Germinal center (tissue), 1 donor: ENCODE measurements at regions not wholly inside any gene's neighbourhood (a gene's known extent, or its start where the extent isn't known, plus 50 kb on each side); places are given as distances from the start of the nearest gene placed in this dataset.
A peak's percentile ranks its signal among the peaks of the same experiment; 100 is the strongest.

Source experiments
- DNase-seq: peaks from one replicate; pipeline ENCODE4 v3.0.0; 2012; ENCODE audit warnings: mixed read lengths, low spot score

GRCh38 chr15:38647683-38648082 is 83.1 kb upstream of the RASGRP1 start:
- no peak for DNase-seq

GRCh38 chr15:38648121-38648843 is 83.7 kb upstream of the RASGRP1 start:
- DNase-seq, result no peak

- peak; percentile 33 for DNase-seq
Measured at GRCh38 chr15:38650384-38650783, 85.8 kb upstream of the RASGRP1 start.

DNA sequence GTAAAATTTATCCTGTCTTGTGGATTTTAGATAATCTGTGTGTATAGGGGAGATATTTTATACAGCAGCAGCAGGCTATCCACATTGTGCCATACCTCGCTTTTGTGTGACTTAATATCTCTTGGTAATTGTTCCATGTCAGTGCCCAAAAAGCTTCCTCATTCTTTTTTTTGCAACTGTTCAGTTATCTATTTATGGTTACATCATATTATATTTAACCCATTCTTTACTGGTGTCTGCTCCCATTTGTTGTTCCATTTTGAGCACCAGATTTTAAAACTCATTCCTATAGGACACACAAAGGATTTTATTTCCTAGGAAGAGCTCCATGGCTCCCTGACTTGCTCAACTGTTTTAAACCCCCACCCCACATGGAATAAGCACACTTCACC is 86.3 kb upstream of the RASGRP1 start:
- peak; percentile 55 for DNase-seq

DNA sequence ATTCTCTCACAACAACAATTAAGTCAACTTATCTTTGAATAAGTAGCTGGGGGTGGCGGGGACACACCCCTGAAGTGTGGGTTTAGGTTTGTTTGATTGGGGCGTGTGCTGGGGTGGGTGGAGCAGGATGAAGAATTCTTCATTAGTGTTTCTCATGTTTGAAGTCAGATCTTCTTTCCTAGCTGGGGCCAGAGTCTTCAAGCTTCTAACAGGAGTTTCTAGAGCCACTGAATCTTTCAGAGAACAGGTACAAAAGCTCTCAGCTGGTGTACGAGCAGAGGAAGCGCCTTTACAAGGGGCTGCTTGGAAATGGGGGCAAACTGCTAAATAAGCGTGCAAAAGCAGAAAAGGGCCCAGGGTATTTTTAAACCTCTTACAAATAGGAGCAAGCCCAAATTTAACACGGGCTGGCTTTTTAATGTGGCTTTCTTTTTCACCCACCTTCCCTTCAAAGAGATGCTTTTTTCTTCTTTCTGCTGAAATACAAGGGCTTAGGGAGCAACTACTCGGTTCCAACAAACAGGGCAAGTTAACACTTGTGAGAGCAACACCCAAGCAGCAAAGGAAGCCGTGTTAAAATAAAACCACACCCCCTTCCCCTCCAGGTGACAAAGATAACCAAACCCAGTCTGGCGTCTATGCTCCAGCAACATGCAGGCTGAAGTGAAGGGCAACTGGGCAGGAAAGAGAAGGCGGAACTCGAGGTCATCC is 86.9 kb upstream of the RASGRP1 start:
- DNase-seq, result peak; percentile 68

DNA sequence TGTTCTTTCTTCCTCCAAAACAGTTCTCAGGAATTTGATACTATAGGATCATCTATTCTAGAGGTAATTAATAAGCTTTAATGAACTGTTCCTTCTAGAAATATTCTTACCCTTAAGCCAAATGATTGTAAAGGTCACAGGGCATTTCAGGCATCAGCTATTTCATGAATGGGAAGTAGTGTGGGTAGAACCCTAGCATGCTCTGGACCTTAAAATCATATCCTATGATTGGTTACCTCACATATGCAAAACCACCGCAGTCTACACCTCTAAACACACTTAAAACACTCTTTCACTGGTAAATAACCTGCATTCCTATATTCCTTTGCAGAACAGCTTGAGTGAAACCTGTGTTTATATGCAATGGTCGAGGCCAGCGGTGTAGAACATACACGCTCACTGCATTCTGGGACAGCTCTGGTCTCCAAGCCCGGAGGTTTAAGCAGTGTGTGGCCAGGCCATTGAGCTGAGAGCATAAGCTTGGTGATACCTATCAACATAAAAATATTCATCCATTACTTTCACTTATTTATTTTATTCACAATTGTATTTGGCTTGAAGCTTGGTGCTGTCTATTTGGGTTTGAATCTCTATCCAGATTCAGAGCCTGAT is 87.7 kb upstream of the RASGRP1 start:
- no peak for DNase-seq

DNA sequence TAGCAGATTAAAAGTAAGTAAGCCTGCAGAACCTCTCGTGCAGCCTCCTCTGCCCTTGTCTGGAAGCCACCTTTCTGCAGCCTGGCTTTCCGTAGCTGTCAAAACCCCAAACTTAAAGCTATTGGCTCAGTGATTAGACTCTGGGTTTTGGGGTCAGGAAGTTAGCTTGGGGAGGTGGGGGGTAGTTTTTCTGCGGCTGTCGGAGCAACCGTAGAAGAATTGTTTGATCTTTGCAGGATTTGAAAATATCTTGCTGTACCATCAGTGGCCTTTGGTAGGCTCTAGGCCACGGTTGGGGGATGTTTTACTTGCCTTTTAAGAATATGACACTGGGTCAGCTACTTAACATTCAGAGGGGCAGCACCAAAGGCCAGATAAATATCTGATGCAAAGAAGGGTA is 88.4 kb upstream of the RASGRP1 start:
- peak; percentile 17 for DNase-seq

DNA sequence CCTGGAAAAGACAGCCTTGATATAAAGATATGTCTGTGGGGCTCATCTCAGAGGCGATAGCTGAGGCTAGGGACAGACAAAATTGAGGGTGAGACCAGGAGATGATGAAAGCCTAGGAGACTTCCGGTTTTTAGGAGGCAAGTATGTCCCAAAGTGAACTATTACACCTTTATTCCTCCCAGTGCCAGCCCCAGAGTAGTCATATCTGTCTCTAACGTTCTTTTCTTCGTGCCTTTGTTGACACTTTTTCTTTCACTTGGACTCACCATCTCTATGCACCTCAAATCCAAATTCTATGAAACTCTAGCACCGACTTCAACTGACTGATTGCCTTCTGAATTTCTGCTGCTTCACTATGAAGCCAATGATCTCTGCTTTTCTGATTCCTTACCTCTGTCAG is 93.8 kb upstream of the RASGRP1 start:
- no peak for DNase-seq

DNA sequence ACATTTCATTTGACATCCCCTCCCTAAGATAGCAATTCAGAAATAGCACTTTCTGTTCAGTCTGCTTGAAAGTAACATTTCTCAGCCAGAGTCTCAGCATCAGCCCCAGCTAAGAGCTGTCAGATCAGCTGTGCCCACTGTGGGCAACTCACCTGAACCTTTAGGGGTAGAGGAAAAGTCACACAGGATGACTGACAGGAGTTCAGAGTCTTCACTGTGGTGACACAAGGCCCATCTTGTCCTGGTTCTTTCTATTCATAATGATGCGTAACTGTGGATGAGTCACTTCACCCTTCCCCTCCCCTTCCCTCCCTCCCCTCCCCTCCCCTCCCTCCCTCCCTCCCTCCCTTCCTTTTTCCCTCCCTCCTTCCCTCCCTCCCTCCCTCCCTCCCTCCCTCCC is 96.1 kb upstream of the RASGRP1 start:
- DNase-seq, result no peak

DNA sequence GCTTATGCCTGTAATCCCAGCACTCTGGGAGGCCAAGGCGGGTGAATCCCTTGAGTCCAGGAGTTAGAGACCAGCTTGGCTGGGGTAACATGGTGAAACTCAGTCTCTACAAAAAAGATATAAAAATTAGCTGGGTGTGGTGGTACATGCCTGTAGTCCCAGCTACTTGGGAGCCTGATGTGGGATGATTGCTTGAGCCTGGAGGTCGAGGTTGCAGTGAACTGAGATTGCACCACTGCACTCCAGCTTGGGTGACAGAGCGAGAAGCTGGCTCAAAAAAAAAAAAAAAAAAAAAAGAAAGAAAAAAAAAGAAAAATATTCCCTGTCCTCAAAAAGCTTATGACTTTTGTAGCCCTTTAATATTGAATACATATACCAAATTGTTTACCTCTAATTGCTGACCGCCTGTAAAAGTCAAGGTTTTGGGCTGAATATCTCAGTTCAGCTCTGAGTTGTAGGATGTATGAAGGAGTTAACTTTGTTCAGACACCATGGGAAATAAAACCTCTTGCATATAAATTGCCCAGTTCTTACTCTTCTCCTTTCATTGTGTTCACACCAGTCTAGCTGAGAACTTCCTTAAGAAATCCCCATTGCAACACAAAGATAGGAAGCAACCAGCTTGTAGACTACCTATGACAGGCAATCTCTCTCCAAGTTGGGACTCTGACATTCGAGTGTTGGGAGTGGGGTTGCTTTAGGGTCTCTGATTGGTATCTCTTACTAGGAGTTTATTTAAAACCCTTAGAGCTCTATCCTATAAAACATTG is 97.6 kb upstream of the RASGRP1 start:
- no peak for DNase-seq

DNA sequence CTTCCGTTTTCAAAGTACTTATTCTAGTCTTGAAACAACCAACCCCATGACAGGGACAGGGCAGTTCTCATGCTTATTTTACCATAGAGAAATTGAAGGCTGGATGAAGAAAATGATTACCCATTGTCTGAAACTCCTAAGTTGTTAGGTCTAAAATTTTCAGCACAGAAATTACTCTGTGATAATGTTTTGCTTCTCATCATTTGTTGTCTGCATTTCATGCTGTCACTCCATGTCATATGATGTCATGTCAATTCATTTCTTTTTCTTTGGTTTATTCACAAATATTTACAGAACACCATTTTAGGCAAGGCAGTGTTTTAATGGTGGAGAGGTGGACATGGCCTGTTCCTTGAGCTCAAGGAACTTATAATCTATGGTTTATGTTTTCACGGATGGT is 98.2 kb upstream of the RASGRP1 start:
- no peak for DNase-seq

DNA sequence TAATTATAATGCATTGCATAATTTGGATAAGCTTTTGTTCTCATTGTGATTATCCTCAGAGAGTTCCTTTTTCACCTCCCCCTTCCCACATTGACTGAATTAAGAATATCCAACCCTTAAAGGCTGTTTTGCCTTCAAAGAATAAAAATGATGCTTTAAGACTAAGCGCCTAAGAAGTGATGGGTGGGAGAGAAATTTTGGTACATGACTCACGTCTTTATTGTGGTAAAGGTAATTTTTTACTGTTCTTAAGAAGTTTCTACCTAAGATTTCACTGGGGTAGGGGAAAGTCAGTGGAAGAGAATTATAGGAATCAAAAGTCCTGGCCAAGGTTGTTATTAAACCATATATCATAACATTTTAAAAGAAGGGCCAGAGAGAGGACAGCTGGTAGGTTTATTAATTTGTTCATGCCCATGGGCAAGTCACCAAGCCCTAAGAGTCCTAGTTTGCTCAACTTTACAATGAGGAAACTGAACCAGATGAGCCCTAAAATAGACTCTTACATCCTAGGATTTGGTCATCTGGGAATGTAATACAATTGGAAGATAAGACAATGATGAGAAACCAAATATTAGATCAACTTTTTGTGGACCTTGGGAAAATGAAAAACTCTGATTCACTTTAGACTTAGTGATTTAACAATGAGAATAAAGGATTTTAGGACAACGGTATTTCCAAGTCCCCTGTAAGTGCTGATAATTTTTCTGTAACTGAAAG is 101.1 kb upstream of the RASGRP1 start:
- DNase-seq, result no peak

DNA sequence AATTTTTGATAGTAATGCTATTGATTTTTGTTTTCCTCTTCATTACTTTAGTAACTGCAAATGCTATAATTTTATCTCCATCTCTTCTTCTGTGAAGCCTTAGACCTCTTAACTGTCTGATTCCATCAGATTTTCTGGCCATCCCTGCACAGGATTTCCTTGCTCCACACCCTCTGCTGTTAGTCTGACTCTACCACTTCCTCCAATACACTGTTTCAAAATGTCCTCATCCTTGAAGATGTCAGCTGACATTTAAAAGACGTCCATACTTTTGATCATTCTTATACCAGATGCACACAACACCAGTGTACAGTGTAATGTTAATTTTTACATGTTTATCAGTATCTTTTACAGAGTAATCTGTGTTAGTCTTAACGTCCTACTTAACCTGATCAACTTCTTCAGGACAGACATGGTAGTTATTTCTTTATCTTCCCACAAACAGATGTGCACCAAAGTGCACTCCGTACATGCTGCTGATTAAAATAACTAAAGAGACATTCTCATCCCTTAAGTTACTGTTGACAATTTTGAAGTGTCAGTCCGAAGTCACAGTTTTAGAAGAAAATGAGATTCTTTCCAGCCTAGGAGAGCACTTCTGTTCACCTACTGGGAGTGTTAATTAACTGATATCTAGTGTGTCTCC is 102.4 kb upstream of the RASGRP1 start:
- no peak for DNase-seq

DNA sequence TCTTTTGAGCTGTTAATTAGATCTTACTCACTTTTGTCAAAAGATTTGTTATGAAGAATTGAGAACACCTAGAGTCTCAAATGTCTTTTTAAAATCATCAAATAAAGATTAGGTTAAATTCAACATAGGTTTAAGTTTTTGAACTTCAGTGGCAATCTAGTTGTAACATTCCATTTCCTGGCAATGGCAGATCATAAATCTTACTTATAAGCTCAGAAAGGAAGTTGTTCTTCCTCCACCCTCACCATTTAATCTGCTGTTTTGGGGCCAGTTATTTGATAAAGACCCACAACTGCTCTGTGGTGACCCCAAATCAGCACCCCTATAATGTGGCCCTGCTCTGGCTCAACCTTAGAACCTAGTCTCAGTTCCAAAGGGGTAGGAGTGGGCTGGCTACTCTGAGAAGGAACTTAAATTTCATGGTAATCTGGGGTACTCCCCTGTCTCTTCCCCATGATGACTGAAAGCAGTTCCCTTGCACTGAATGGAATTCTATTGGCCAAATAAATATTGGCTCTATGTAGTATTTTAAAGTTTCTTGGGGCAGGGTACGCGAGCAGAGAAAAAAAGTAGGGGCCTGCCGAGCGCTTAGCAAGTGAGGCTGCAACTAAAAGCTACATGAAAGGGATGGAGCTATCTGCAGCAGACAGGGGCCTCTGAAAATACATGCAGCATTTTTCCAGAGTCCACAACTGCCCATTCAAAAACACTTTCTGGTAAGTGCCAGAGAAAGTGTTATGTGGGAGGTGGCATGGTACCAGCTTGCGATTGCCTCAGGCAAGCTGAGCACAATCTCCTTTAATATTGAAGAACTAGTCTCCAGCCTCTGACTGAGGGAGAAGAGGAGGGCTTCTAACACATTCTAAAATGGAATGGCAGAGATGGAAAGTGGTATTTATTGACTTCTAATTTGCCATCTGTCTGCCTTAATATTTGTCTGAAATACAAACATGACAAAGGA is 103.6 kb upstream of the RASGRP1 start:
- no peak for DNase-seq

GRCh38 chr15:38668898-38669391 is 104.3 kb upstream of the RASGRP1 start:
- DNase-seq, result no peak

DNA sequence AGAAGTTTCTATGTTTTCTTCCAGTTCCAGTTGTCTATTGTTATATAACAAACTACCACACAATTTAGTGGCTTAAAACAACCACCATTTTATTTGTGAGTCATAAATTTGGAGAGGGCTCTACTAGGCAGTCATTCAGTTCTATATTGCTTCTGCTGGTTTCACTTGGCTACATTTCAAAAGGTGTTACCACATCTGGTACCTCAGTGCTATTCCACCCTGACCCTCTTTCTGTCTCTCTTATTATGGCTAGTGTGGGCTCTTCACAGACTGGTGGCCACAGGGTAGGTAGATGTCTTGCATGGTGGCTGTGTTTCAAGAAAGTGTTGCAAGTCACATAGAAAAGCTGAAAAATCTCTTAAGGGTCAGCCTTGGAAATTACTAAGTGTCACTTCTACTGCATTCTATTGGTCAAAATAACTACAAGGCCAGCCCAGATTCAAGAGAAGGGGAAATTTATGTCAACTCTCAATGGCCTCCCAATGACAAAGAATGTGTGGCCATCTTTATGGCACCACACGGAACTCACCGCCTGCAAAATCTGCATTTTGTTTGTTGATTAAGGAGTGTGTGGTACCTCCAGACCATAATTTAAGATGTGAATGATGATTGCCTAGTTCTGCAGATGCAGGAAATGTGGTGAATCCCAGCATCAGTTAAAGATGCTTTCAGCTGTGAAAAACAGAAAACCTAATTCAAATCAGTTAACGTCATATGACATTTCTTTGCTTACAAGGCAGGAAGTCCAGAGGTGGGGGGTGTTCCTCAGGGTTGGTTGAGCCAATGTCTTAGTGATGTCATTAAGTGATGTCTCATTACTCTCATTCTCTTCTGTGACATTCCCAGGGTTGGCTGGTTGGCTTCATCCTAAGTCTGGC is 105.8 kb upstream of the RASGRP1 start:
- DNase-seq, result peak; percentile 53

- DNase-seq, result no peak
Measured at GRCh38 chr15:38671006-38671387, 106.4 kb upstream of the RASGRP1 start.

DNA sequence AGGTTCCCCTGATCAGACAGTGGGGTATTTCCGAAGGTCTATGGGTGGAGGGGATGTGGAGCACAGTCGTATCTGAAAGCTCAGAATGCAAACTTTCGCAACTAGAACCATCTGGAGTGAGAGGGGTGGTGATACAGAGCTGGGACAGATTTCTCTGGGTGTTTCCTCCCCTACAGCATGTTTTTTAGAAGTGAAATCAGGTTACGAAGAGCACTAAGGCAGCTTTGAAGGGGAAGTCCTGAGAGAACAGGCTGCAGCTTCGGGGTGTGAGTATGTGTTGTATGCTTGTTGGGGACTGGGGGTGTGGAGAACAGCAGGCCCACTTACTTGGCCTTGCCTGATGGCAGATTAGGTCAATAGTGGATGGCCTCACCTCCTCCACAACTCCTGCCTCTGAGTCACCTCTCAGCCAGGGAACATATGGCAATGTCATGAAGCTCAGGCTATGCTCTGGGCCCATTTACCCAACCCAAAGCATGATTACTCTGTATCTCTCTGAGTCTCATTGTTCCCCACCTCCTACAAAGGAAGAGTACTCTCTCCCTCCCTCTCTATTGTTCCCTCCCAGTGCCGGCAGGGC is 107.2 kb upstream of the RASGRP1 start:
- peak; percentile 30 for DNase-seq

DNA sequence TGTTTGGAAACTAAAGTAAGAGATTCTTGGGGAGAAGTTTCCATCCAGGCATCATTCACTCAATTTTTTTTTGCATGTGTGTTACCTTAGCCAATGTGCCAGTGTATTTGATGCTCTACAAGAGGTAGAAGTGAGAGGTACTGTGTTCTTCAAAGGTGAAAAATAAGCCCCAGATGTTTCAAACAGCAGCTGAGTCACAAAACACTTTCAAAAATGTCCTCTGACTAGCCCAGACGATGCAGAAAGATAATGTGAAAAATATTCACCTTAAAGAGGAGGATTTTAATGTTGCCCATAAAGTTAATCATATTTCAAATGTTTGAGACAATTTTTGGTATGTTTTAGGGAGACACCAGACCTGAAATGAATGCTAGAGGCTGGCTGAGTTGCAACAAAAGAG is 107.7 kb upstream of the RASGRP1 start:
- no peak for DNase-seq
